ENCODE measurements at regions not wholly inside any gene's neighbourhood (a gene's known extent, or its start where the extent isn't known, plus 50 kb on each side); places are given as distances from the start of the nearest gene placed in this dataset.

DNA sequence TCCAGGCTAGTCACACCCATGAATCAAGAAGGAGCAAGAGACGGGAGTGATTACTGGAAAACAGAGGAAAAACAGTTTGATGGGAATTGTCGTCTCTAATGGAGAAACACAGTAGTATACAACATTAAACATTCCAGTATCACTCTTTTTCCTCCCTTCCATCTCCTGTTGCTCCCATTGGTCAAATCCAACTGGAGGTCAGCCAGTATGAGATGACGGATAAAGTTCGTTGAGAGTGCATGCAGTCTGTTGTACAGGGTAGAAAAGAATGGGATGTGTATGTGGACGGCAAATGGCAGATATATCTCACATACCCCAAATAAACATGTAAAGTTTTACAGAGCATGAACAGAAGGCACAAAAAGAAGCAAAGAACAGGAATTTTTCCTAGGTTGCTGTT, 221.9 kb upstream of the TNP1 start:
- H3K9me3 ChIP-seq (replicated peaks; ENCODE audit: control insufficient read depth, insufficient read depth, low read length), result no peaks in the 10 kb centered on the region
- no TSS peak for BruUV-seq (replicated peaks)
- H3K79me2 ChIP-seq (ENCODE audit: control insufficient read depth, insufficient read depth, low read length), result no peaks in the 10 kb centered on the region
- intact Hi-C loops (cut with micrococcal nuclease; ENCODE audit: unreplicated experiment) (loop anchor here (10.0 kb wide), 1 partner anchor 363 kb away; no protein-coding TSS in a partner anchor), in situ Hi-C loops (cut with MboI) (no loop called here)
- FAIRE-seq (no peak), ATAC-seq (no peak), DNase-seq (ENCODE audit: low read depth, low spot score) (no peak)
- H4K20me1 ChIP-seq (ENCODE audit: control insufficient read depth, insufficient read depth), result no peaks in the 10 kb centered on the region
- RAD21 ChIA-PET (ENCODE audit: unreplicated experiment), result no interaction called here
- no peaks in the 10 kb centered on the region for H3K27me3 ChIP-seq (replicated peaks in 1 of 2; ENCODE audit: control insufficient read depth in 2 of 2, insufficient read depth in 2 of 2, low read length in 1 of 2)
- WGBS (ENCODE audit: insufficient coverage, insufficient replicate concordance, low lambda C conversion rate, missing lambda C conversion rate), result 29% methylated on average over 5 of the region's 5 CpGs
- H3K36me3 ChIP-seq (ENCODE audit: control insufficient read depth in 2 of 2, insufficient read depth in 2 of 2, low read length in 1 of 2), result no peaks in the 10 kb centered on the region
- POLR2A ChIA-PET, result no interaction called here
- H2AFZ ChIP-seq (ENCODE audit: control insufficient read depth, low read depth, low read length), result no peak overlapping the region
- SMC1A ChIA-PET (ENCODE audit: uncharacterized antibody, unreplicated experiment), result no interaction called here
- peaks cover 9% of the 10 kb centered on the region for H3K4me1 ChIP-seq (ENCODE audit: control insufficient read depth, insufficient read depth, low read length)
- TF ChIP-seq, protein P1, sequence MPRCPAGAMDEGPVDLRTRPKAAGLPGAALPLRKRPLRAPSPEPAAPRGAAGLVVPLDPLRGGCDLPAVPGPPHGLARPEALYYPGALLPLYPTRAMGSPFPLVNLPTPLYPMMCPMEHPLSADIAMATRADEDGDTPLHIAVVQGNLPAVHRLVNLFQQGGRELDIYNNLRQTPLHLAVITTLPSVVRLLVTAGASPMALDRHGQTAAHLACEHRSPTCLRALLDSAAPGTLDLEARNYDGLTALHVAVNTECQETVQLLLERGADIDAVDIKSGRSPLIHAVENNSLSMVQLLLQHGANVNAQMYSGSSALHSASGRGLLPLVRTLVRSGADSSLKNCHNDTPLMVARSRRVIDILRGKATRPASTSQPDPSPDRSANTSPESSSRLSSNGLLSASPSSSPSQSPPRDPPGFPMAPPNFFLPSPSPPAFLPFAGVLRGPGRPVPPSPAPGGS (IDR thresholded peaks at IDR 0.05; ENCODE audit: borderline replicate concordance, insufficient read depth, low read depth, low read length, poor library complexity, severe bottlenecking), result no peak
- TF ChIP-seq STAT3 (IDR thresholded peaks at IDR 0.05; ENCODE audit: low read depth, low read length) (no peak), POU2F2 (IDR thresholded peaks at IDR 0.05; ENCODE audit: borderline replicate concordance, low read depth, low read length) (no peak), KAT2A (conservative IDR thresholded peaks at IDR 0.05; ENCODE audit: control insufficient read depth, low read depth, low read length) (no peak), PAX8 (IDR thresholded peaks at IDR 0.05) (no peak), HDGF (IDR thresholded peaks at IDR 0.05) (no peak), ZNF24 (IDR thresholded peaks at IDR 0.05) (no peak), YBX1 (IDR thresholded peaks at IDR 0.05) (no peak), SMC3 (IDR thresholded peaks at IDR 0.05; ENCODE audit: borderline replicate concordance, low read length) (no peak), HDAC6 (IDR thresholded peaks at IDR 0.05; ENCODE audit: unreplicated experiment) (no peak), GATAD2B (conservative IDR thresholded peaks at IDR 0.05; ENCODE audit: low read depth) (no peak)
- TF ChIP-seq, protein P2, sequence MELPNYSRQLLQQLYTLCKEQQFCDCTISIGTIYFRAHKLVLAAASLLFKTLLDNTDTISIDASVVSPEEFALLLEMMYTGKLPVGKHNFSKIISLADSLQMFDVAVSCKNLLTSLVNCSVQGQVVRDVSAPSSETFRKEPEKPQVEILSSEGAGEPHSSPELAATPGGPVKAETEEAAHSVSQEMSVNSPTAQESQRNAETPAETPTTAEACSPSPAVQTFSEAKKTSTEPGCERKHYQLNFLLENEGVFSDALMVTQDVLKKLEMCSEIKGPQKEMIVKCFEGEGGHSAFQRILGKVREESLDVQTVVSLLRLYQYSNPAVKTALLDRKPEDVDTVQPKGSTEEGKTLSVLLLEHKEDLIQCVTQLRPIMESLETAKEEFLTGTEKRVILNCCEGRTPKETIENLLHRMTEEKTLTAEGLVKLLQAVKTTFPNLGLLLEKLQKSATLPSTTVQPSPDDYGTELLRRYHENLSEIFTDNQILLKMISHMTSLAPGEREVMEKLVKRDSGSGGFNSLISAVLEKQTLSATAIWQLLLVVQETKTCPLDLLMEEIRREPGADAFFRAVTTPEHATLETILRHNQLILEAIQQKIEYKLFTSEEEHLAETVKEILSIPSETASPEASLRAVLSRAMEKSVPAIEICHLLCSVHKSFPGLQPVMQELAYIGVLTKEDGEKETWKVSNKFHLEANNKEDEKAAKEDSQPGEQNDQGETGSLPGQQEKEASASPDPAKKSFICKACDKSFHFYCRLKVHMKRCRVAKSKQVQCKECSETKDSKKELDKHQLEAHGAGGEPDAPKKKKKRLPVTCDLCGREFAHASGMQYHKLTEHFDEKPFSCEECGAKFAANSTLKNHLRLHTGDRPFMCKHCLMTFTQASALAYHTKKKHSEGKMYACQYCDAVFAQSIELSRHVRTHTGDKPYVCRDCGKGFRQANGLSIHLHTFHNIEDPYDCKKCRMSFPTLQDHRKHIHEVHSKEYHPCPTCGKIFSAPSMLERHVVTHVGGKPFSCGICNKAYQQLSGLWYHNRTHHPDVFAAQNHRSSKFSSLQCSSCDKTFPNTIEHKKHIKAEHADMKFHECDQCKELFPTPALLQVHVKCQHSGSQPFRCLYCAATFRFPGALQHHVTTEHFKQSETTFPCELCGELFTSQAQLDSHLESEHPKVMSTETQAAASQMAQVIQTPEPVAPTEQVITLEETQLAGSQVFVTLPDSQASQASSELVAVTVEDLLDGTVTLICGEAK (IDR thresholded peaks at IDR 0.05; ENCODE audit: borderline replicate concordance), result no peak
- H3K4me3 ChIP-seq, result no peak overlapping the region
- CTCF ChIA-PET, result no interaction called here
- H3K27ac ChIP-seq (ENCODE audit: control insufficient read depth, insufficient read depth), result no peak overlapping the region
- no peak overlapping the region for H3K4me2 ChIP-seq (ENCODE audit: control insufficient read depth, insufficient read depth)
- no peak overlapping the region for H3K9ac ChIP-seq (ENCODE audit: control insufficient read depth, insufficient read depth, low read length)

All from GM12878 (cell line).